ENCODE measurements at regions not wholly inside any gene's neighbourhood (a gene's known extent, or its start where the extent isn't known, plus 50 kb on each side); places are given as distances from the start of the nearest gene placed in this dataset.

GRCh38 chr16:60329108-60329507 is 1595.0 kb upstream of the GOT2 start:
- no peak for DNase-seq

GRCh38 chr16:60328152-60328551 is 1594.0 kb upstream of the GOT2 start:
- no peak for DNase-seq

- no peak for DNase-seq
These were observed 1584.4 kb upstream of the GOT2 start for GRCh38 chr16:60318486-60318885.

- DNase-seq = no peak
These were observed 1576.8 kb upstream of the GOT2 start for GRCh38 chr16:60310846-60311445.

- DNase-seq = no peak
These were observed 1570.6 kb upstream of the GOT2 start for GRCh38 chr16:60304720-60305119.

GRCh38 chr16:60304066-60304465 is 1570.0 kb upstream of the GOT2 start:
- DNase-seq = no peak

GRCh38 chr16:60302676-60303075 is 1568.6 kb upstream of the GOT2 start:
- no peak for DNase-seq

- DNase-seq = no peak
These were observed 1568.1 kb upstream of the GOT2 start for GRCh38 chr16:60302261-60302660.

GRCh38 chr16:60299241-60299776 is 1565.2 kb upstream of the GOT2 start:
- DNase-seq = no peak

GRCh38 chr16:60295451-60295850 is 1561.3 kb upstream of the GOT2 start:
- DNase-seq = no peak

- DNase-seq = no peak
These were observed 1551.7 kb upstream of the GOT2 start for GRCh38 chr16:60285794-60286193.

GRCh38 chr16:60279061-60279665 is 1545.0 kb upstream of the GOT2 start:
- DNase-seq = no peak

GRCh38 chr16:60274431-60275019 is 1540.4 kb upstream of the GOT2 start:
- DNase-seq = no peak

GRCh38 chr16:60271781-60272180 is 1537.7 kb upstream of the GOT2 start:
- no peak for DNase-seq

GRCh38 chr16:60271025-60271771 is 1537.1 kb upstream of the GOT2 start:
- no peak for DNase-seq

- DNase-seq = no peak
These were observed 1527.3 kb upstream of the GOT2 start for GRCh38 chr16:60261425-60261824.

- no peak for DNase-seq
These were observed 1525.8 kb upstream of the GOT2 start for GRCh38 chr16:60259956-60260355.

- no peak for DNase-seq
These were observed 1512.0 kb upstream of the GOT2 start for GRCh38 chr16:60246086-60246485.

GRCh38 chr16:60241671-60242070 is 1507.6 kb upstream of the GOT2 start:
- DNase-seq = no peak

GRCh38 chr16:60230666-60231065 is 1496.5 kb upstream of the GOT2 start:
- DNase-seq = no peak

GRCh38 chr16:60225541-60225940 is 1491.4 kb upstream of the GOT2 start:
- no peak for DNase-seq

GRCh38 chr16:60217787-60218186 is 1483.7 kb upstream of the GOT2 start:
- no peak for DNase-seq

GRCh38 chr16:60214311-60214710 is 1480.2 kb upstream of the GOT2 start:
- no peak for DNase-seq

- DNase-seq = no peak
These were observed 1472.4 kb upstream of the GOT2 start for GRCh38 chr16:60206516-60206915.
